GM23338 (cell line): ENCODE measurements at regions not wholly inside any gene's neighbourhood (a gene's known extent, or its start where the extent isn't known, plus 50 kb on each side); places are given as distances from the start of the nearest gene placed in this dataset.

Experiments
- CREB1 ChIP-seq: fragments of 250-450 bp; sonication (Bioruptor Pico); IDR thresholded peaks from 2 replicates; pipeline ENCODE4 v1.5.0; 2020; ENCODE audit warnings: low read depth, mild to moderate bottlenecking, moderate library complexity
- EZH2 ChIP-seq: fragments of 200-600 bp; sonication (generic); IDR thresholded peaks from one replicate; pipeline ENCODE4 v1.8.0; 2017; ENCODE audit warnings: antibody characterized with exemption, mild to moderate bottlenecking, low read depth; ENCODE audit not compliant: unreplicated experiment
- EZH2phosphoT487 ChIP-seq: fragments of 200-600 bp; sonication (generic); IDR thresholded peaks from one replicate; pipeline ENCODE4 v1.8.1; 2018; ENCODE audit warnings: antibody characterized with exemption; ENCODE audit not compliant: unreplicated experiment
- NANOG ChIP-seq: IDR thresholded peaks from 2 replicates; pipeline ENCODE4 v1.6.1; 2016; ENCODE audit warnings: antibody characterized with exemption, borderline replicate concordance
- POLR2AphosphoS5 ChIP-seq: IDR thresholded peaks from 2 replicates; pipeline ENCODE4 v1.6.1; 2016; ENCODE audit warnings: antibody characterized with exemption, low read depth
- REST ChIP-seq: IDR thresholded peaks from one replicate; pipeline ENCODE4 v1.6.1; 2018; ENCODE audit warnings: antibody characterized with exemption; ENCODE audit not compliant: unreplicated experiment
- ZNF331 ChIP-seq: fragments of 250-450 bp; sonication (Bioruptor Pico); IDR thresholded peaks from 2 replicates; pipeline ENCODE4 v1.5.0; 2020; ENCODE audit warnings: low read depth, mild to moderate bottlenecking, moderate library complexity
- ZNF462 ChIP-seq: fragments of 250-450 bp; sonication (Bioruptor Pico); IDR thresholded peaks from 2 replicates; pipeline ENCODE4 v1.5.0; 2020; ENCODE audit warnings: mild to moderate bottlenecking, moderate library complexity
- TF ChIP-seq, protein P1 (sequence below), 2 experiments: fragments of 200-600 bp in 1 of 2; sonication (generic) in 1 of 2; conservative IDR thresholded peaks; 2 replicates each; pipeline versions ENCODE4 v1.5.1 to v1.6.1; 2016 to 2017; ENCODE audit warnings: antibody characterized with exemption in 2 of 2, low read depth in 2 of 2, mild to moderate bottlenecking in 2 of 2, moderate library complexity in 1 of 2

GRCh38 chr2:167431949-167432348, 543.7 kb downstream of the XIRP2 start:
- TF ChIP-seq, protein P1, sequence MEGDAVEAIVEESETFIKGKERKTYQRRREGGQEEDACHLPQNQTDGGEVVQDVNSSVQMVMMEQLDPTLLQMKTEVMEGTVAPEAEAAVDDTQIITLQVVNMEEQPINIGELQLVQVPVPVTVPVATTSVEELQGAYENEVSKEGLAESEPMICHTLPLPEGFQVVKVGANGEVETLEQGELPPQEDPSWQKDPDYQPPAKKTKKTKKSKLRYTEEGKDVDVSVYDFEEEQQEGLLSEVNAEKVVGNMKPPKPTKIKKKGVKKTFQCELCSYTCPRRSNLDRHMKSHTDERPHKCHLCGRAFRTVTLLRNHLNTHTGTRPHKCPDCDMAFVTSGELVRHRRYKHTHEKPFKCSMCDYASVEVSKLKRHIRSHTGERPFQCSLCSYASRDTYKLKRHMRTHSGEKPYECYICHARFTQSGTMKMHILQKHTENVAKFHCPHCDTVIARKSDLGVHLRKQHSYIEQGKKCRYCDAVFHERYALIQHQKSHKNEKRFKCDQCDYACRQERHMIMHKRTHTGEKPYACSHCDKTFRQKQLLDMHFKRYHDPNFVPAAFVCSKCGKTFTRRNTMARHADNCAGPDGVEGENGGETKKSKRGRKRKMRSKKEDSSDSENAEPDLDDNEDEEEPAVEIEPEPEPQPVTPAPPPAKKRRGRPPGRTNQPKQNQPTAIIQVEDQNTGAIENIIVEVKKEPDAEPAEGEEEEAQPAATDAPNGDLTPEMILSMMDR (conservative IDR thresholded peaks at IDR 0.05; ENCODE audit: low read depth in 2 of 2), result no peak
- TF ChIP-seq ZNF331 (CRISPR knock-in tag) (no peak), POLR2AphosphoS5 (no peak), EZH2 (no peak), EZH2phosphoT487 (no peak), NANOG (no peak), REST (no peak), CREB1 (no peak), ZNF462 (CRISPR knock-in tag) (no peak)
